ENCODE measurements at regions not wholly inside any gene's neighbourhood (a gene's known extent, or its start where the extent isn't known, plus 50 kb on each side); places are given as distances from the start of the nearest gene placed in this dataset.
A peak's percentile ranks its signal among the peaks of the same experiment; 100 is the strongest.

- H3K27ac ChIP-seq = no peak overlapping the region
- ATAC-seq (replicated peaks in 6 of 8) = no peak
- 7 to 83% (median 59%) methylated on average over 1 to 4 of the region's 4 CpGs for WGBS, 10 experiments
- no peaks in the 10 kb centered on the region for H3K4me1 ChIP-seq (replicated peaks in 1 of 2)
- in situ Hi-C loops (cut with MboI; ENCODE audit: low pct_unique_long_range_greater_than_20kb in 2 of 9, low sequenced_read_pairs in 9 of 9, unreplicated experiment in 9 of 9) = no loop called here
- H3K4me3 ChIP-seq = no peak overlapping the region
These were observed 501.4 kb downstream of the FBXO15 start for GRCh38 chr18:73646196-73646595.

GRCh38 chr18:73645160-73645715 is 502.4 kb downstream of the FBXO15 start:
- 14 to 100% (median 66%) methylated on average over 1 to 2 of the region's 2 CpGs; no CpG with 5 or more reads in 1 of the 10 experiments for WGBS, 10 experiments
- peak in 4 of 8 experiments; percentile 60 to 94 (median 78) for ATAC-seq (replicated peaks in 6 of 8)
- Histone ChIP-seq H3K4me3 (no peak overlapping the region), H3K4me1 (replicated peaks in 1 of 2) (no peaks in the 10 kb centered on the region), H3K27ac (no peak overlapping the region)
- in situ Hi-C loops (cut with MboI; ENCODE audit: low pct_unique_long_range_greater_than_20kb in 2 of 9, low sequenced_read_pairs in 9 of 9, unreplicated experiment in 9 of 9) = no loop called here

- 57 to 100% (median 93%) methylated on average over 2 to 6 of the region's 6 CpGs; no CpG with 5 or more reads in 2 of the 10 experiments for WGBS, 10 experiments
- in situ Hi-C loops (cut with MboI; ENCODE audit: low pct_unique_long_range_greater_than_20kb in 2 of 9, low sequenced_read_pairs in 9 of 9, unreplicated experiment in 9 of 9) = no loop called here
- Histone ChIP-seq H3K4me3 (no peak overlapping the region), H3K27ac (no peak overlapping the region), H3K4me1 (replicated peaks in 1 of 2) (no peaks in the 10 kb centered on the region)
- no peak for ATAC-seq (replicated peaks in 6 of 8)
These were observed 507.8 kb downstream of the FBXO15 start for GRCh38 chr18:73639788-73640187.

- H3K4me3 ChIP-seq = no peak overlapping the region
- no peaks in the 10 kb centered on the region for H3K4me1 ChIP-seq (replicated peaks in 1 of 2)
- ATAC-seq (replicated peaks in 6 of 8) = no peak
- no peak overlapping the region for H3K27ac ChIP-seq
- in situ Hi-C loops (cut with MboI; ENCODE audit: low pct_unique_long_range_greater_than_20kb in 2 of 9, low sequenced_read_pairs in 9 of 9, unreplicated experiment in 9 of 9) = no loop called here
These were observed 508.9 kb downstream of the FBXO15 start for GRCh38 chr18:73638709-73639108.

DNA sequence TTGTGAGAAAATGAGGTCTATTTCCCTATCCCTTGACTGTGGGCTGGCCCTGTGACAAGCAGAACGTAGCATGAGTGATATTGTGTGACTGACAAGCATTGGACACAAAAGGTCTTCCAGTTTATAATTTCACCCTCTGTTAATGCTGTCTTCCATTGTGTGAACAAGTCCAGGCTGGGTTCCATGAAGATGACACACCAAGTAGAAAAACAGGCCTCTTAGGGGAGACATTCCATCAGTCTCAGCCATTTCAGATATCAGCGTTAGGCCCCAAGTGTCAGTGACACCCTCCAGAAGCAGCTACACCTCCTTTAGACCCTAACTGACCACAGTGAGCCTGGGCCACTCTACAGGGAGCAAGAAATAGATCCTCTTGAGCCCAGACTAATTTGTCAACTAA is 511.3 kb downstream of the FBXO15 start:
- 40 to 100% (median 60%) methylated on average over 1 to 2 of the region's 2 CpGs; no CpG with 5 or more reads in 3 of the 10 experiments for whole genome bisulfite sequencing, 10 experiments
- ATAC-seq (replicated peaks in 6 of 8) = no peak
- Histone ChIP-seq H3K4me3 (no peak overlapping the region), H3K4me1 (replicated peaks in 1 of 2) (no peaks in the 10 kb centered on the region), H3K27ac (no peak overlapping the region)
- in situ Hi-C loops (cut with MboI; ENCODE audit: low pct_unique_long_range_greater_than_20kb in 2 of 9, low sequenced_read_pairs in 9 of 9, unreplicated experiment in 9 of 9) = no loop called here

- in situ Hi-C loops (cut with MboI; ENCODE audit: low pct_unique_long_range_greater_than_20kb in 2 of 9, low sequenced_read_pairs in 9 of 9, unreplicated experiment in 9 of 9) = no loop called here
- 36 to 100% (median 84%) methylated on average over 1 to 2 of the region's 2 CpGs; no CpG with 5 or more reads in 3 of the 10 experiments for WGBS, 10 experiments
- Histone ChIP-seq H3K27ac (no peak overlapping the region), H3K4me1 (replicated peaks in 1 of 2) (no peaks in the 10 kb centered on the region), H3K4me3 (no peak overlapping the region)
- no peak for ATAC-seq (replicated peaks in 6 of 8)
These were observed 520.8 kb downstream of the FBXO15 start for GRCh38 chr18:73626859-73627258.

DNA sequence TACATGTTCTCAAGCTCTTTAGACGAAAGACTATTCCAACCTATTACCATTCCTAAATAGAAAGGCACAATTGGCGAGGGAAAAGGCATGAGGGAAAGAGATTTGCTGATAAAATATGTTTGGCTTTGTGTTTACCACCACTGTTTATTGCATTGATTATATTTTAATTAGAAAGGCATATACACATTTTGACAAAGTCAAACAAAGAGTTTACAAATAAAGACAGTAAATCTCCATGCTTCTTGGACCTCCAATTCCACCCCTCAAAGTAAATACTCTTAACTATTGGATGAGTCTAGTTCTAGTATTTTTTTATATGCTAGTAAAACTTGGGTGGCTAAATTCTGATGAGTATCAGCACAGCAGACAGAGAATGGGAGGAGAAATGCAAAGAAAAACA is 521.4 kb downstream of the FBXO15 start:
- ATAC-seq (replicated peaks in 6 of 8) = no peak
- no peak overlapping the region for H3K27ac ChIP-seq
- no peak overlapping the region for H3K4me3 ChIP-seq
- in situ Hi-C loops (cut with MboI; ENCODE audit: low pct_unique_long_range_greater_than_20kb in 2 of 9, low sequenced_read_pairs in 9 of 9, unreplicated experiment in 9 of 9) = no loop called here
- H3K4me1 ChIP-seq (replicated peaks in 1 of 2) = no peaks in the 10 kb centered on the region
- WGBS, 10 experiments = 0 to 100% (median 55%) methylated on average over 1 to 2 of the region's 2 CpGs; no CpG with 5 or more reads in 2 of the 10 experiments

DNA sequence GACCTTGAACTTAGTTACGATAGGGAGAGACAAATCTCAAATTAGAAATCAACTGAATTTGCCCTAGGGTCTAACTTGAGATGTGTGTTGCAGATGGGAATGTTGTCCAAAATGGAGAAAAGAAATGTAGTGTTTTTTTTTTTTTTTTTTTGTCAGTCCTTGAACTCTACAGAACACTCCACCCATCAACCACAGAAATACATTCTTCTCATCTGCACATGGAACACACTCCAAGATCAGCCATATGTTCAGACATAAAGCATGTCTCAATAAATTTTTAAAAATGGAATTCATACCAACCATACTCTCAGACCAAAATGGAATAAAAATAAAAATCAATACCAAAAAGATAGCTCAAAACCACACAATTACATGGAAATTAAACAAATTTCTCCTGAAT is 526.5 kb downstream of the FBXO15 start:
- in situ Hi-C loops (cut with MboI; ENCODE audit: low pct_unique_long_range_greater_than_20kb in 2 of 9, low sequenced_read_pairs in 9 of 9, unreplicated experiment in 9 of 9) = no loop called here
- 0 to 100% (median 80%) methylated on average over 1 of the region's 1 CpG; no CpG with 5 or more reads in 2 of the 10 experiments for WGBS, 10 experiments
- Histone ChIP-seq H3K27ac (no peak overlapping the region), H3K4me3 (no peak overlapping the region), H3K4me1 (replicated peaks in 1 of 2) (peaks cover 0 to 5% of the 10 kb centered on the region in 2 donors)
- peak in 1 of 8 experiments; percentile 49 for ATAC-seq (replicated peaks in 6 of 8)

DNA sequence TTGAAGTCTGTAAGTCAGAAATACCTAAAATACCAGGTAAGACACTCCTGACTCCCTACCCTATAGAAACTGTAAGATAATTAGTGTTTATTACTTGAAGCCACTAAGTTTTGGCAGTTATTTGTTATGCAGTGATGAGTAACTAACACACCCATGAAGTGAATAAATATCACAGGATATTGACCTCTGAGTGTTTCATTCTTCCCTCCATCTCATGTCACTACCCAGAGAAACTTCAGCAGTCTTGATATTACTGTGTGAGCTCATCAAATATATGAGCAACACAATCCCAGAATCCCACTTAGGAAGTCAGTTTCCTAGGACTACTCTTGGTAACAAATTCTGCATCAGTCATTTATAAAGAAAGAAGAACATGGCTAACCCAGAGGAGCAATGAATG is 529.7 kb downstream of the FBXO15 start:
- Histone ChIP-seq H3K4me1 (replicated peaks in 1 of 2) (peaks cover 0 to 5% of the 10 kb centered on the region in 2 donors), H3K4me3 (no peak overlapping the region), H3K27ac (no peak overlapping the region)
- in situ Hi-C loops (cut with MboI; ENCODE audit: low pct_unique_long_range_greater_than_20kb in 2 of 9, low sequenced_read_pairs in 9 of 9, unreplicated experiment in 9 of 9) = no loop called here
- ATAC-seq (replicated peaks in 6 of 8) = no peak

DNA sequence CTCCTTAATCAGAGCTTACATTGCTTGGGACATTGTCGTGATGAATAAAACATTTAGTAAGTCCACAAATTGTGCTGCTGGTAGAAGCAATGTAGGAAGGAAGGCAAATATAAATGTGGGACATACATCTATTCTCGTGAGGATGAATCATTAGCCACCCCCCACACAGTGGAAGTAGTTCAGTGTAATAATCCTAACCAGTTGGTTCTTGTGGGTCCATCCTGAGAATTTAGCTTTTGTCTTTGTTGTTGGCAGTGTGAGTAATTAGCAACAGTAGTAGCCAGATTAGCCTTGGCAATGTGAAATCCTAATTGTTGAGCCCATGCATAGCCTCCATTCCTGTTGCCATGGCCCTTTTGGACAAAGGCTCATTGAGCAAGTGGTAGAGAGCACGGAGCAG is 532.1 kb downstream of the FBXO15 start:
- WGBS, 10 experiments = 0 to 100% (median 75%) methylated on average over 1 to 3 of the region's 3 CpGs; no CpG with 5 or more reads in 3 of the 10 experiments
- ATAC-seq (replicated peaks in 6 of 8) = peak in 1 of 8 experiments; percentile 80
- H3K4me1 ChIP-seq (replicated peaks in 1 of 2) = peaks cover 0 to 5% of the 10 kb centered on the region in 2 donors
- H3K27ac ChIP-seq = no peak overlapping the region
- no peak overlapping the region for H3K4me3 ChIP-seq
- in situ Hi-C loops (cut with MboI; ENCODE audit: low pct_unique_long_range_greater_than_20kb in 2 of 9, low sequenced_read_pairs in 9 of 9, unreplicated experiment in 9 of 9) = no loop called here

DNA sequence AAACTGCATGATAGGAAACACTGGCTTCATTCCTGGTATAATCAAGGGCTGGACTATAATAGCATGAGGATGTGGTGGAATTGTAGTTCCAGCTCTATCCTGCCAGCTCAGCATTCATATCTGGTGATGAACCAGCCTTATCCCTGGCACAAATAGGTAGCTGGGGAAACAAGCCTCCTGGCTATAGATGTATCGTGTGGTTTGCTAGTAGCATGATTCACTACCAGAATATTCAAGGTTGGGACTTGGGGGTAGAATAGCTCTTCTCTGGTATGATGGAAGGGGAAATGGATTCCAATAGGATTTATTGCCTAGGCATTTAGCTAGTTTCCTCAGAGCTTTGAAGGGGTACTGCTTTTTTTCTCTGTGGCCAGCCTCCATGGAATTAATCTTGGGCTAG is 532.8 kb downstream of the FBXO15 start:
- Histone ChIP-seq H3K4me3 (no peak overlapping the region), H3K4me1 (replicated peaks in 1 of 2) (peaks cover 0 to 2% of the 10 kb centered on the region in 2 donors), H3K27ac (no peak overlapping the region)
- ATAC-seq (replicated peaks in 6 of 8) = no peak
- in situ Hi-C loops (cut with MboI; ENCODE audit: low pct_unique_long_range_greater_than_20kb in 2 of 9, low sequenced_read_pairs in 9 of 9, unreplicated experiment in 9 of 9) = no loop called here
- WGBS, 10 experiments = 0 to 100% (median 40%) methylated on average over 1 of the region's 1 CpG; no CpG with 5 or more reads in 3 of the 10 experiments

- ATAC-seq (replicated peaks in 6 of 8) = no peak
These were observed 533.8 kb downstream of the FBXO15 start for GRCh38 chr18:73613706-73614340.

GRCh38 chr18:73597832-73598615 is 549.6 kb downstream of the FBXO15 start:
- Histone ChIP-seq H3K4me3 (no peak overlapping the region), H3K4me1 (replicated peaks in 1 of 2) (peaks cover 0 to 7% of the 10 kb centered on the region in 2 donors), H3K27ac (no peak overlapping the region)
- in situ Hi-C loops (cut with MboI; ENCODE audit: low pct_unique_long_range_greater_than_20kb in 2 of 9, low sequenced_read_pairs in 9 of 9, unreplicated experiment in 9 of 9) = no loop called here
- no peak for ATAC-seq (replicated peaks in 6 of 8)
- 20 to 80% (median 43%) methylated on average over 1 to 5 of the region's 7 CpGs; no CpG with 5 or more reads in 6 of the 10 experiments for WGBS, 10 experiments

More at GRCh38 chr18:73613706-73614340, 533.8 kb downstream of the FBXO15 start:
- Histone ChIP-seq H3K27ac (no peak overlapping the region), H3K4me3 (no peak overlapping the region), H3K4me1 (replicated peaks in 1 of 2) (no peaks in the 10 kb centered on the region)
- in situ Hi-C loops (cut with MboI; ENCODE audit: low pct_unique_long_range_greater_than_20kb in 2 of 9, low sequenced_read_pairs in 9 of 9, unreplicated experiment in 9 of 9) = no loop called here
- WGBS, 10 experiments = 20 to 100% (median 86%) methylated on average over 1 of the region's 1 CpG; no CpG with 5 or more reads in 2 of the 10 experiments

All from motor neuron (in vitro differentiated cells).